ENCODE measurements at regions not wholly inside any gene's neighbourhood (a gene's known extent, or its start where the extent isn't known, plus 50 kb on each side); places are given as distances from the start of the nearest gene placed in this dataset.
A peak's percentile ranks its signal among the peaks of the same experiment; 100 is the strongest.

GRCh38 chr1:34655206-34655874, 99.5 kb upstream of the GJB5 start:
- Histone ChIP-seq H3K9me3 (ENCODE audit: control insufficient read depth, low read depth, low read length) (no peaks in the 10 kb centered on the region), H2BK5ac (ENCODE audit: insufficient read length, low read length) (no peak overlapping the region), H3K4ac (ENCODE audit: low read depth, low read length) (no peak overlapping the region), H3K27ac (ENCODE audit: insufficient read length, low read depth, low read length) (no peak overlapping the region), H3K14ac (ENCODE audit: insufficient read depth, low read length) (no peak overlapping the region), H3K4me2 (ENCODE audit: insufficient read depth, insufficient read length, low read length) (no peak overlapping the region), H2BK20ac (ENCODE audit: low read depth, low read length, poor library complexity, severe bottlenecking) (no peak overlapping the region), H3K79me1 (ENCODE audit: insufficient read depth, low read depth, low read length, poor library complexity, severe bottlenecking) (no peaks in the 10 kb centered on the region), H2AK5ac (ENCODE audit: insufficient read length, low read length) (no peak overlapping the region), H3K56ac (ENCODE audit: insufficient read length, low read depth, low read length) (no peak overlapping the region), H2BK12ac (ENCODE audit: insufficient read length, low read depth, low read length) (no peak overlapping the region), H3K18ac (ENCODE audit: insufficient read length, low read depth, low read length) (no peak overlapping the region), H4K91ac (ENCODE audit: insufficient read length, low read depth, low read length) (no peak overlapping the region), H3K23me2 (ENCODE audit: insufficient read length, low read depth, low read length, poor library complexity, severe bottlenecking) (no peaks in the 10 kb centered on the region), H3K9ac (ENCODE audit: extremely low read depth, insufficient read length, low read length) (no peak overlapping the region), H3K79me2 (ENCODE audit: insufficient read depth, low read length) (no peaks in the 10 kb centered on the region), H4K20me1 (ENCODE audit: control insufficient read depth, insufficient read depth, insufficient read length) (no peaks in the 10 kb centered on the region), H2BK120ac (ENCODE audit: low read depth, low read length, poor library complexity, severe bottlenecking) (no peak overlapping the region), H4K5ac (ENCODE audit: insufficient read length, low read depth, low read length) (no peak overlapping the region), H3K4me1 (ENCODE audit: insufficient read depth, low read length) (peaks cover 20% of the 10 kb centered on the region), H2AFZ (ENCODE audit: low read length) (no peak overlapping the region), H2BK15ac (ENCODE audit: low read depth, low read length) (no peak overlapping the region), H3K23ac (ENCODE audit: insufficient read length, low read depth, low read length) (no peak overlapping the region), H3T11ph (ENCODE audit: low read length) (no peak overlapping the region), H3K27me3 (ENCODE audit: insufficient read depth, low read length) (no peaks in the 10 kb centered on the region), H4K8ac (replicated peaks; ENCODE audit: insufficient read length, low read depth, low read length) (no peak overlapping the region)
- Mint-ChIP-seq H3K27ac (peak overlapping the region in 1 of 3 experiments; percentile 74; a peak in 3 of 7 replicates), H3K9me3 (no peaks in the 10 kb centered on the region), H3K36me3 (ENCODE audit: insufficient read depth in 1 of 3, low read depth in 3 of 3) (no peaks in the 10 kb centered on the region), H3K4me1 (peaks cover 48 to 59% of the 10 kb centered on the region in 2 experiments), H3K4me3 (peak overlapping the region in 1 of 2 experiments; percentile 22; a peak in 2 of 5 replicates), H3K27me3 (ENCODE audit: low read depth) (peaks cover 18% of the 10 kb centered on the region)
- TF ChIP-seq, protein P1, sequence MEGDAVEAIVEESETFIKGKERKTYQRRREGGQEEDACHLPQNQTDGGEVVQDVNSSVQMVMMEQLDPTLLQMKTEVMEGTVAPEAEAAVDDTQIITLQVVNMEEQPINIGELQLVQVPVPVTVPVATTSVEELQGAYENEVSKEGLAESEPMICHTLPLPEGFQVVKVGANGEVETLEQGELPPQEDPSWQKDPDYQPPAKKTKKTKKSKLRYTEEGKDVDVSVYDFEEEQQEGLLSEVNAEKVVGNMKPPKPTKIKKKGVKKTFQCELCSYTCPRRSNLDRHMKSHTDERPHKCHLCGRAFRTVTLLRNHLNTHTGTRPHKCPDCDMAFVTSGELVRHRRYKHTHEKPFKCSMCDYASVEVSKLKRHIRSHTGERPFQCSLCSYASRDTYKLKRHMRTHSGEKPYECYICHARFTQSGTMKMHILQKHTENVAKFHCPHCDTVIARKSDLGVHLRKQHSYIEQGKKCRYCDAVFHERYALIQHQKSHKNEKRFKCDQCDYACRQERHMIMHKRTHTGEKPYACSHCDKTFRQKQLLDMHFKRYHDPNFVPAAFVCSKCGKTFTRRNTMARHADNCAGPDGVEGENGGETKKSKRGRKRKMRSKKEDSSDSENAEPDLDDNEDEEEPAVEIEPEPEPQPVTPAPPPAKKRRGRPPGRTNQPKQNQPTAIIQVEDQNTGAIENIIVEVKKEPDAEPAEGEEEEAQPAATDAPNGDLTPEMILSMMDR (conservative IDR thresholded peaks at IDR 0.05), result no peak
- WGBS (ENCODE audit: extremely low coverage, insufficient read length, low lambda C conversion rate), result no CpG with 5 or more reads among the region's 4 CpGs
- no peak for DNase-seq

Measured in H9 (cell line).